Epithelial cell of esophagus (primary cell): ENCODE measurements at regions not wholly inside any gene's neighbourhood (a gene's known extent, or its start where the extent isn't known, plus 50 kb on each side); places are given as distances from the start of the nearest gene placed in this dataset.
A peak's percentile ranks its signal among the peaks of the same experiment; 100 is the strongest.

ENCODE experiments used
- DNase-seq: peaks from one replicate; pipeline ENCODE4 v3.0.0; 2010; ENCODE audit warnings: low read depth
- H3K4me3 ChIP-seq: 2 replicates; pipeline ENCODE4 v1.5.1; 2011; ENCODE audit warnings: mild to moderate bottlenecking, low read length, control low read depth
- CTCF ChIP-seq: IDR thresholded peaks from 2 replicates; pipeline ENCODE4 v1.5.1; 2011; ENCODE audit warnings: low read depth, mild to moderate bottlenecking, low read length, control low read depth, inconsistent platforms; ENCODE audit not compliant: insufficient read depth; ENCODE audit errors: missing control alignments

- TF ChIP-seq CTCF = no peak
- no peak overlapping the region for H3K4me3 ChIP-seq
- DNase-seq = no peak
Observed at GRCh38 chr14:77985211-77985615, 185.0 kb upstream of the NRXN3 start.

GRCh38 chr14:77986773-77987172, 183.4 kb upstream of the NRXN3 start:
- H3K4me3 ChIP-seq = no peak overlapping the region
- DNase-seq = no peak
- no peak for TF ChIP-seq CTCF

- TF ChIP-seq CTCF = no peak
- DNase-seq = no peak
- H3K4me3 ChIP-seq = no peak overlapping the region
Observed at GRCh38 chr14:77988096-77988870, 181.9 kb upstream of the NRXN3 start.

- no peak for TF ChIP-seq CTCF
- no peak overlapping the region for H3K4me3 ChIP-seq
- DNase-seq = peak; percentile 23
Observed at GRCh38 chr14:77988970-77989369, 181.2 kb upstream of the NRXN3 start.

GRCh38 chr14:77989441-77989991, 180.7 kb upstream of the NRXN3 start:
- no peak for TF ChIP-seq CTCF
- no peak overlapping the region for H3K4me3 ChIP-seq
- no peak for DNase-seq

GRCh38 chr14:77990337-77990736, 179.8 kb upstream of the NRXN3 start:
- no peak overlapping the region for H3K4me3 ChIP-seq
- DNase-seq = no peak
- TF ChIP-seq CTCF = no peak
